H1 (cell line): ENCODE measurements at regions not wholly inside any gene's neighbourhood (a gene's known extent, or its start where the extent isn't known, plus 50 kb on each side); places are given as distances from the start of the nearest gene placed in this dataset.

Source experiments
- CTCF ChIA-PET: fragments of 300-600 bp; sonication (Branson Sonifier 250); formaldehyde crosslinking; loops from one replicate; lab custom pipeline; 2021; ENCODE audit not compliant: partially characterized antibody; lab: Charles Lee
- POLR2A ChIA-PET: fragments of 300-600 bp; sonication (Branson Sonifier 250); formaldehyde crosslinking; loops from one replicate; lab custom pipeline; 2021; ENCODE audit warnings: inconsistent platforms; ENCODE audit not compliant: partially characterized antibody; lab: Charles Lee
- DNase-seq, 2 experiments: peaks; one replicate each; pipeline versions ENCODE4 v3.0.0 to v3.0.0-alpha.2; 2010 to 2022; ENCODE audit warnings: low spot score in 2 of 2, low read depth in 1 of 2, mixed read lengths in 1 of 2
- FAIRE-seq: peaks from 2 replicates; lab custom pipeline; 2011; peaks lifted over from hg19 to GRCh38; lab: Jason Lieb, UNC
- H2AFZ ChIP-seq: 2 replicates; pipeline ENCODE4 v1.8.1; 2012; ENCODE audit warnings: low read length, inconsistent platforms
- H2AK5ac ChIP-seq: 2 replicates; pipeline ENCODE4 v1.6.1; 2013; ENCODE audit warnings: low read depth, low read length
- H2BK120ac ChIP-seq: replicated peaks from 2 replicates; pipeline ENCODE3; 2013; ENCODE audit warnings: low read depth, low read length, inconsistent platforms
- H2BK12ac ChIP-seq: 2 replicates; pipeline ENCODE4 v1.6.1; 2013; ENCODE audit warnings: low read depth, low read length
- H2BK15ac ChIP-seq: 2 replicates; pipeline ENCODE4 v1.6.1; 2013; ENCODE audit warnings: low read length
- H2BK20ac ChIP-seq: 2 replicates; pipeline ENCODE4 v1.6.1; 2013; ENCODE audit warnings: low read length
- H2BK5ac ChIP-seq: 2 replicates; pipeline ENCODE4 v1.6.1; 2013; ENCODE audit warnings: low read depth, low read length
- H3K14ac ChIP-seq: 2 replicates; pipeline ENCODE4 v1.6.1; 2013; ENCODE audit warnings: inconsistent platforms; ENCODE audit not compliant: insufficient read length
- H3K18ac ChIP-seq: 2 replicates; pipeline ENCODE4 v1.6.1; 2013; ENCODE audit warnings: low read length; ENCODE audit errors: extremely low read depth
- H3K23ac ChIP-seq: 2 replicates; pipeline ENCODE4 v1.6.1; 2013; ENCODE audit warnings: inconsistent platforms; ENCODE audit not compliant: insufficient read length
- H3K23me2 ChIP-seq: 2 replicates; pipeline ENCODE4 v1.6.1; 2013; ENCODE audit warnings: low read depth, low read length
- H3K27ac ChIP-seq: 2 replicates; pipeline ENCODE4 v1.6.1; 2011; ENCODE audit warnings: low read depth, low read length, inconsistent platforms
- H3K27me3 ChIP-seq, 4 experiments: replicated peaks in 1 of 4; 1 replicate in 1 of 4; 2 replicates in 3 of 4; pipeline versions ENCODE4 v1.6.1 to v1.8.1; 2011 to 2013; ENCODE audit warnings: low read length in 3 of 4, mild to moderate bottlenecking in 3 of 4, inconsistent platforms in 2 of 4, mixed read lengths in 2 of 4, moderate library complexity in 1 of 4; ENCODE audit not compliant: control insufficient read depth in 3 of 4, insufficient read depth in 3 of 4; ENCODE audit errors: extremely low read depth in 1 of 4
- H3K36me3 ChIP-seq, 4 experiments: 2 replicates each; pipeline versions ENCODE4 v1.6.1 to v1.8.1; 2011 to 2013; ENCODE audit warnings: mild to moderate bottlenecking in 4 of 4, low read length in 3 of 4, moderate library complexity in 2 of 4, control low read depth in 1 of 4, inconsistent platforms in 1 of 4; ENCODE audit not compliant: insufficient read depth in 4 of 4, control insufficient read depth in 2 of 4
- H3K4ac ChIP-seq: replicated peaks from 2 replicates; pipeline ENCODE3; 2013; ENCODE audit warnings: low read length, low read depth, mixed read lengths, inconsistent platforms; ENCODE audit not compliant: insufficient read length
- H3K4me1 ChIP-seq, 4 experiments: replicated peaks in 1 of 4; 1 replicate in 1 of 4; 2 replicates in 3 of 4; pipeline versions ENCODE4 v1.6.1 to v1.8.1; 2011 to 2013; ENCODE audit warnings: low read length in 3 of 4, inconsistent platforms in 2 of 4, mixed read lengths in 1 of 4; ENCODE audit not compliant: insufficient read depth in 4 of 4, control insufficient read depth in 3 of 4
- H3K4me2 ChIP-seq, 2 experiments: 2 replicates each; pipeline versions ENCODE4 v1.6.1 to v1.8.1; 2011 to 2013; ENCODE audit warnings: low read depth in 2 of 2, low read length in 2 of 2, control low read depth in 1 of 2, inconsistent platforms in 1 of 2, mild to moderate bottlenecking in 1 of 2; ENCODE audit not compliant: insufficient read depth in 1 of 2
- H3K4me3 ChIP-seq, 4 experiments: fragments of 200-600, 300-600 bp in 1 of 4; sonication (generic), shearing (Covaris generic), sonication (Bioruptor Twin) in 1 of 4; 2 replicates each; pipeline versions ENCODE4 v1.5.1 to v1.8.1; 2011 to 2016; ENCODE audit warnings: low read length in 4 of 4, low read depth in 3 of 4, control low read depth in 2 of 4, inconsistent platforms in 2 of 4, mild to moderate bottlenecking in 2 of 4, mixed read lengths in 1 of 4, moderate library complexity in 1 of 4; ENCODE audit not compliant: insufficient read depth in 2 of 4; ENCODE audit errors: extremely low read depth in 1 of 4
- H3K56ac ChIP-seq: replicated peaks from 2 replicates; pipeline ENCODE3; 2013; ENCODE audit warnings: low read depth, mild to moderate bottlenecking, mixed read lengths, low read length, inconsistent platforms; ENCODE audit not compliant: insufficient read length
- H3K79me1 ChIP-seq: 2 replicates; pipeline ENCODE4 v1.6.1; 2013; ENCODE audit warnings: low read depth, low read length, control low read depth
- H3K79me2 ChIP-seq, 2 experiments: 2 replicates each; pipeline versions ENCODE4 v1.6.1 to v1.8.1; 2012 to 2013; ENCODE audit warnings: low read length in 2 of 2, mild to moderate bottlenecking in 2 of 2, inconsistent platforms in 1 of 2; ENCODE audit not compliant: insufficient read depth in 2 of 2, control insufficient read depth in 1 of 2
- H3K9ac ChIP-seq, 4 experiments: replicated peaks in 1 of 4; 1 replicate in 1 of 4; 2 replicates in 3 of 4; pipeline versions ENCODE4 v1.6.1 to v1.8.1; 2011 to 2013; ENCODE audit warnings: low read depth in 3 of 4, low read length in 3 of 4, control low read depth in 2 of 4, mild to moderate bottlenecking in 2 of 4, moderate library complexity in 2 of 4, inconsistent platforms in 1 of 4; ENCODE audit errors: extremely low read depth in 1 of 4
- H3K9me3 ChIP-seq, 2 experiments: 2 replicates each; pipeline versions ENCODE4 v1.6.1 to v1.8.1; 2012 to 2013; ENCODE audit warnings: mild to moderate bottlenecking in 2 of 2, moderate library complexity in 2 of 2, control low read depth in 1 of 2, inconsistent platforms in 1 of 2, low read depth in 1 of 2, low read length in 1 of 2, mixed read lengths in 1 of 2; ENCODE audit not compliant: insufficient read depth in 2 of 2
- H4K20me1 ChIP-seq, 2 experiments: replicated peaks in 1 of 2; 2 replicates each; pipeline versions ENCODE3 to v1.8.1; 2011 to 2013; ENCODE audit warnings: inconsistent platforms in 2 of 2, low read length in 2 of 2, mild to moderate bottlenecking in 1 of 2; ENCODE audit not compliant: insufficient read depth in 2 of 2, control insufficient read depth in 1 of 2
- H4K5ac ChIP-seq: 2 replicates; pipeline ENCODE4 v1.6.1; 2013; ENCODE audit warnings: low read length, low read depth, mixed read lengths, inconsistent platforms; ENCODE audit not compliant: insufficient read length
- H4K8ac ChIP-seq: 2 replicates; pipeline ENCODE4 v1.8.0; 2013; ENCODE audit warnings: mild to moderate bottlenecking, moderate library complexity, low read length, inconsistent platforms; ENCODE audit not compliant: insufficient read depth; ENCODE audit errors: extremely low read depth
- H4K91ac ChIP-seq: replicated peaks from 2 replicates; pipeline ENCODE3; 2013; ENCODE audit warnings: low read length, mixed read lengths, inconsistent platforms; ENCODE audit not compliant: insufficient read length
- CTCF ChIP-seq, 3 experiments: IDR thresholded peaks; 1 replicate in 2 of 3; 2 replicates in 1 of 3; pipeline versions ENCODE4 v1.5.1 to v1.6.1; 2011; ENCODE audit warnings: low read length in 3 of 3, mild to moderate bottlenecking in 3 of 3, inconsistent platforms in 2 of 3, low read depth in 1 of 3, moderate library complexity in 1 of 3; ENCODE audit not compliant: insufficient read depth in 1 of 3; ENCODE audit errors: control extremely low read depth in 1 of 3
- FOSL1 ChIP-seq: IDR thresholded peaks from 2 replicates; pipeline ENCODE4 v1.6.1; 2011; ENCODE audit warnings: mild to moderate bottlenecking, low read depth, low read length, moderate library complexity; ENCODE audit not compliant: insufficient read depth
- KDM4A ChIP-seq: IDR thresholded peaks from one replicate; pipeline ENCODE4 v1.7.1; 2012; ENCODE audit warnings: low read depth, mild to moderate bottlenecking, moderate library complexity, low read length, inconsistent platforms; ENCODE audit not compliant: severe bottlenecking
- RAD21 ChIP-seq, 2 experiments: IDR thresholded peaks in 1 of 2; conservative IDR thresholded peaks in 1 of 2; 2 replicates each; pipeline ENCODE4 v1.6.1; 2011; ENCODE audit warnings: low read depth in 2 of 2, low read length in 2 of 2, improper control_type of control experiment in 1 of 2, inconsistent platforms in 1 of 2, mild to moderate bottlenecking in 1 of 2, moderate library complexity in 1 of 2
- SAP30 ChIP-seq: fragments of 300-600 bp; sonication (generic); IDR thresholded peaks from 2 replicates; pipeline ENCODE4 v1.7.1; 2012; ENCODE audit warnings: low read length, moderate library complexity, mild to moderate bottlenecking, inconsistent platforms; ENCODE audit not compliant: insufficient read depth, insufficient replicate concordance
- YY1 ChIP-seq: IDR thresholded peaks from 2 replicates; pipeline ENCODE4 v1.6.1; 2011; ENCODE audit warnings: low read depth, mild to moderate bottlenecking, low read length
- WGBS, 2 experiments: shearing (Covaris generic) in 1 of 2; methylation state at CpG; one replicate each; pipeline versions ENCODE4 v1.1.6 to v1.1.7; 2013 to 2015; ENCODE audit warnings: low lambda C conversion rate in 2 of 2, mixed read lengths in 2 of 2, inconsistent platforms in 1 of 2, low coverage in 1 of 2, missing lambda C conversion rate in 1 of 2; ENCODE audit not compliant: insufficient replicate concordance in 2 of 2, insufficient coverage in 1 of 2, insufficient read length in 1 of 2; ENCODE audit errors: extremely low coverage in 1 of 2, missing lambda C conversion rate in 1 of 2; 5-methylcytosine and 5-hydroxymethylcytosine counted together

DNA sequence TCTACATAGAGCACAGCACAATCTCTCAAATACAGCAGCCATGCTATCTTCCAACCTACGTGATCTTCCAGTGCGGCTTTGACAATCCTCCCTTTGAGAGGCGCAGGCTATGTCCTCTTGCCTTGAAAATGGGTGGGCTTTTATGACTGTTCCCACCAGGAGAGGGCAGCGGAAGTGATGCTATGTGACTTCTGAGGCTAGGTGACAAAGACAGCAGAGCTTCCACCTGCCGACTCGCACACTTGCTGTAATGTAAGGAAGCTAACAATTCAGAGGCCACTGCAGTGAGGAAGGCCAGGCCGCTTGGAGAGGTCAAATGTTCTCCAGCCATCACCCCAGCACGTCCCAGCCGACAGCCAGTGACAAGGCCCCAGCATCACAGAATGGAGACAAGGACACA is 65.8 kb downstream of the MRPL57 start:
- Histone ChIP-seq H3K27me3 (no peaks in the 10 kb centered on the region), H2AK5ac (no peak overlapping the region), H3K9me3 (no peaks in the 10 kb centered on the region), H3K79me2 (no peaks in the 10 kb centered on the region), H2BK15ac (no peak overlapping the region), H3K79me1 (no peaks in the 10 kb centered on the region), H3K23me2 (no peaks in the 10 kb centered on the region), H3K23ac (no peak overlapping the region), H3K4me1 (no peaks in the 10 kb centered on the region), H3K4ac (no peak overlapping the region), H3K27ac (no peak overlapping the region), H3K56ac (no peak overlapping the region), H3K14ac (no peak overlapping the region), H3K4me3 (no peak overlapping the region), H2BK12ac (no peak overlapping the region), H2AFZ (peak overlapping the region; percentile 84), H2BK120ac (no peak overlapping the region), H3K18ac (no peak overlapping the region), H4K5ac (no peak overlapping the region), H3K36me3 (no peaks in the 10 kb centered on the region), H3K9ac (no peak overlapping the region), H3K4me2 (no peak overlapping the region), H4K91ac (no peak overlapping the region), H2BK5ac (no peak overlapping the region), H4K20me1 (no peaks in the 10 kb centered on the region), H4K8ac (no peak overlapping the region), H2BK20ac (no peak overlapping the region)
- 70% methylated on average over 9 of the region's 9 CpGs; no CpG with 5 or more reads in 1 of the 2 experiments for WGBS, 2 experiments
- peak; percentile 58 for FAIRE-seq
- TF ChIP-seq FOSL1 (no peak), YY1 (no peak), CTCF (IDR thresholded peaks at IDR 0.05; ENCODE audit: control extremely low read depth in 1 of 3, insufficient read depth in 1 of 3, low read depth in 1 of 3, low read length in 3 of 3) (peak; percentile 41 to 68 (median 45)), SAP30 (no peak), RAD21 (IDR thresholded peaks at IDR 0.05 in 1 of 2, conservative IDR thresholded peaks at IDR 0.05 in 1 of 2; ENCODE audit: low read depth in 2 of 2, low read length in 2 of 2) (peak; percentile 57 to 69), KDM4A (no peak)
- POLR2A ChIA-PET: interaction anchor here (1.3 kb wide), 1 partner anchor 66 kb away, joined by 3 read pairs; the partner anchor contains the start of gene SKA3
- CTCF ChIA-PET: interaction anchor here (0.6 to 1.6 kb wide), 11 partner anchors 9 to 249 kb away, joined by 3 to 8 read pairs (median 3); no protein-coding TSS in a partner anchor
- DNase-seq: peak; percentile 36 to 63
